ENCODE measurements at regions not wholly inside any gene's neighbourhood (a gene's known extent, or its start where the extent isn't known, plus 50 kb on each side); places are given as distances from the start of the nearest gene placed in this dataset.

DNA sequence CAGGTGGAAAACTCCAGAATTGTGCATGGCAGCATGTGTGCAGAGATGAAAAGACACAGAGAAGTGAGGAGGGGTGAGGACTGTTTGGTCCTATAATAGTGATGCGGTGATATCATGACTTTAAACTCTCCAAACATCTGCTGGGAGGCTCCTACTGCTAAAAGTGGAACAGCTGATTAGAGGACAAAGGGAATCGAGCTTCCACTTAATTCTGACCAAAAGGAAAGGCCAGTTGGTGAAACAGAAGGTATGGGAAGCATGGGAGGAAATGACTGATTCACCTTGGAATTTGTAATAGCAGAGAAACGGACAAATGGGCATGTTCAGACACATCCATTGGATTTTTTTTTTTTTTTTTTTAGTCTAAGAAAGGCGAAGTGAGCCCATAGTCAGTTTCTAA is 67.5 kb upstream of the MAMDC2 start:
- no peak overlapping the region for H3K4me3 ChIP-seq (ENCODE audit: low read length)
- H3K4me2 ChIP-seq (ENCODE audit: low read depth, low read length), result no peak overlapping the region
- DNase-seq, result no peak
- H3K79me2 ChIP-seq (ENCODE audit: low read length), result no peaks in the 10 kb centered on the region
- H3K9me2 ChIP-seq (replicated peaks; ENCODE audit: insufficient read depth, low read length), result no peaks in the 10 kb centered on the region
- H3K27me3 ChIP-seq (replicated peaks; ENCODE audit: insufficient read depth, low read length), result no peaks in the 10 kb centered on the region
- H3K36me3 ChIP-seq (replicated peaks; ENCODE audit: insufficient read depth, low read length), result no peaks in the 10 kb centered on the region
- no peaks in the 10 kb centered on the region for H4K20me1 ChIP-seq (ENCODE audit: insufficient read depth, low read length)
- no peak overlapping the region for H3K9ac ChIP-seq (ENCODE audit: low read length)
- H3F3A ChIP-seq (ENCODE audit: insufficient read depth, low read length), result no peaks in the 10 kb centered on the region
- no peak for TF ChIP-seq EZH2 (optimal IDR thresholded peaks at IDR 0.05; ENCODE audit: low read depth, low read length)
- TF ChIP-seq EZH2phosphoT487 (IDR thresholded peaks at IDR 0.05; ENCODE audit: low read length), result no peak
- TF ChIP-seq, protein P1, sequence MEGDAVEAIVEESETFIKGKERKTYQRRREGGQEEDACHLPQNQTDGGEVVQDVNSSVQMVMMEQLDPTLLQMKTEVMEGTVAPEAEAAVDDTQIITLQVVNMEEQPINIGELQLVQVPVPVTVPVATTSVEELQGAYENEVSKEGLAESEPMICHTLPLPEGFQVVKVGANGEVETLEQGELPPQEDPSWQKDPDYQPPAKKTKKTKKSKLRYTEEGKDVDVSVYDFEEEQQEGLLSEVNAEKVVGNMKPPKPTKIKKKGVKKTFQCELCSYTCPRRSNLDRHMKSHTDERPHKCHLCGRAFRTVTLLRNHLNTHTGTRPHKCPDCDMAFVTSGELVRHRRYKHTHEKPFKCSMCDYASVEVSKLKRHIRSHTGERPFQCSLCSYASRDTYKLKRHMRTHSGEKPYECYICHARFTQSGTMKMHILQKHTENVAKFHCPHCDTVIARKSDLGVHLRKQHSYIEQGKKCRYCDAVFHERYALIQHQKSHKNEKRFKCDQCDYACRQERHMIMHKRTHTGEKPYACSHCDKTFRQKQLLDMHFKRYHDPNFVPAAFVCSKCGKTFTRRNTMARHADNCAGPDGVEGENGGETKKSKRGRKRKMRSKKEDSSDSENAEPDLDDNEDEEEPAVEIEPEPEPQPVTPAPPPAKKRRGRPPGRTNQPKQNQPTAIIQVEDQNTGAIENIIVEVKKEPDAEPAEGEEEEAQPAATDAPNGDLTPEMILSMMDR (IDR thresholded peaks at IDR 0.05; ENCODE audit: low read length), result no peak
- no peaks in the 10 kb centered on the region for H3K4me1 ChIP-seq (ENCODE audit: low read length)
- H3K9me3 ChIP-seq (replicated peaks; ENCODE audit: insufficient read depth, low read length), result no peaks in the 10 kb centered on the region
- no peak overlapping the region for H2AFZ ChIP-seq (ENCODE audit: low read length)
- H3K27ac ChIP-seq (ENCODE audit: low read length), result no peak overlapping the region

DNA sequence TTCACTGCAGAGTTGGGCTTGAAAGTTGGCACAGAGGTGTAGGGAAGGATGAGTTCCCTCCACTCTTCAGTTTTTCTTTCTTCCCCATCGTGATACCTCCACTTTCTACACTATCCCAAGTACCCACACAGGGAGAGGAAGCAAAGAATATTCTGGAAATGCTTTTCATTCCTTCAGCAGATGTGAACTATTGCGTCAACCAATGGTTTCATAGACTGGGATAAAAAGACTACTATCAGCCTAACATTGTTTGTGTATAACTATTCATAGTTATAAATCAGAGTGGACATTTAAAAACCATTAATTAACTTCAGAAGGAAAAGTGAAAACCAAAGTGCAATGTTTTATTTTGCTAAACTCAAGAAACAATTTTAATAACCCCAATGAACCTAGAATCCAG is 63.6 kb upstream of the MAMDC2 start:
- no peak for TF ChIP-seq EZH2phosphoT487 (IDR thresholded peaks at IDR 0.05; ENCODE audit: low read length)
- TF ChIP-seq EZH2 (optimal IDR thresholded peaks at IDR 0.05; ENCODE audit: low read depth, low read length), result no peak
- TF ChIP-seq, protein P1 (IDR thresholded peaks at IDR 0.05; ENCODE audit: low read length), result no peak
- Histone ChIP-seq H3K9me2 (replicated peaks; ENCODE audit: insufficient read depth, low read length) (no peaks in the 10 kb centered on the region), H2AFZ (ENCODE audit: low read length) (no peak overlapping the region), H3F3A (ENCODE audit: insufficient read depth, low read length) (no peaks in the 10 kb centered on the region), H3K4me2 (ENCODE audit: low read depth, low read length) (no peak overlapping the region), H3K36me3 (replicated peaks; ENCODE audit: insufficient read depth, low read length) (no peaks in the 10 kb centered on the region), H3K9ac (ENCODE audit: low read length) (no peak overlapping the region), H3K27ac (ENCODE audit: low read length) (no peak overlapping the region), H3K9me3 (replicated peaks; ENCODE audit: insufficient read depth, low read length) (no peaks in the 10 kb centered on the region), H3K79me2 (ENCODE audit: low read length) (no peaks in the 10 kb centered on the region), H3K27me3 (replicated peaks; ENCODE audit: insufficient read depth, low read length) (no peaks in the 10 kb centered on the region), H4K20me1 (ENCODE audit: insufficient read depth, low read length) (no peaks in the 10 kb centered on the region), H3K4me1 (ENCODE audit: low read length) (no peaks in the 10 kb centered on the region), H3K4me3 (ENCODE audit: low read length) (no peak overlapping the region)
- no peak for DNase-seq

DNA sequence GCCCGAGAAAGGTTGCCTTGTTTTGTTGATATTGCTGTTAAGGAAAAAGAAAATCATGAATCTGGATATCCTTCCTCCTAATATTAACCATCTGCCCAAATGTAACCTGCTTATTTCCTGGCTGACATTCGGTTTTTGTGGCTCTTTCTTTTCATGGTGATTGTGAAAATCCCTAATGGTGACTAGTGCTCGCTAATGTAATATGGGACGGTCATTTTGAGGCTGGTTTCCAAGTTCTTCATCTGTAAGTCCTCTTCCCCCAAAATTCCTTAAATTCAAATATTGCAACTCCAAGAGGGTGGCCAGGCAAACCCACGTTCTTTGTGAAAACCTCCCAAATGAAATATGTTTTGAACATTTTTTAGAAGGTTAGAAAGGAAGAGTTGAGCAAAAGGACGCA is 63.1 kb upstream of the MAMDC2 start:
- Histone ChIP-seq H3K4me1 (ENCODE audit: low read length) (no peaks in the 10 kb centered on the region), H4K20me1 (ENCODE audit: insufficient read depth, low read length) (no peaks in the 10 kb centered on the region), H3K9ac (ENCODE audit: low read length) (no peak overlapping the region), H3K9me2 (replicated peaks; ENCODE audit: insufficient read depth, low read length) (no peaks in the 10 kb centered on the region), H3K27ac (ENCODE audit: low read length) (no peak overlapping the region), H3K36me3 (replicated peaks; ENCODE audit: insufficient read depth, low read length) (no peaks in the 10 kb centered on the region), H3K27me3 (replicated peaks; ENCODE audit: insufficient read depth, low read length) (no peaks in the 10 kb centered on the region), H2AFZ (ENCODE audit: low read length) (no peak overlapping the region), H3K4me2 (ENCODE audit: low read depth, low read length) (no peak overlapping the region), H3F3A (ENCODE audit: insufficient read depth, low read length) (no peaks in the 10 kb centered on the region), H3K9me3 (replicated peaks; ENCODE audit: insufficient read depth, low read length) (no peaks in the 10 kb centered on the region), H3K4me3 (ENCODE audit: low read length) (no peak overlapping the region), H3K79me2 (ENCODE audit: low read length) (no peaks in the 10 kb centered on the region)
- TF ChIP-seq, protein P1 (IDR thresholded peaks at IDR 0.05; ENCODE audit: low read length), result no peak
- TF ChIP-seq EZH2phosphoT487 (IDR thresholded peaks at IDR 0.05; ENCODE audit: low read length) (no peak), EZH2 (optimal IDR thresholded peaks at IDR 0.05; ENCODE audit: low read depth, low read length) (no peak)
- no peak for DNase-seq
